OCI-LY7 (cell line): ENCODE measurements at regions not wholly inside any gene's neighbourhood (a gene's known extent, or its start where the extent isn't known, plus 50 kb on each side); places are given as distances from the start of the nearest gene placed in this dataset.

Experiments used
- CTCF ChIP-seq: fragments of 200-600 bp; sonication (generic); conservative IDR thresholded peaks from 2 replicates; pipeline ENCODE4 v1.5.1; 2014; ENCODE audit warnings: mild to moderate bottlenecking, antibody characterized with exemption, low read length, moderate library complexity, mixed read lengths
- EZH2phosphoT487 ChIP-seq: fragments of 200-600 bp; sonication (generic); IDR thresholded peaks from 2 replicates; pipeline ENCODE4 v1.6.1; 2018; ENCODE audit warnings: low read depth, borderline replicate concordance, mild to moderate bottlenecking, mixed run types, antibody characterized with exemption, low read length, moderate library complexity, mixed read lengths

GRCh38 chr3:88596451-88596850 is 446.7 kb downstream of the C3orf38 start:
- TF ChIP-seq CTCF (no peak), EZH2phosphoT487 (no peak)
